Keratinocyte (primary cell): ENCODE measurements at regions not wholly inside any gene's neighbourhood (a gene's known extent, or its start where the extent isn't known, plus 50 kb on each side); places are given as distances from the start of the nearest gene placed in this dataset.

ENCODE experiments used
- DNase-seq: peaks from one replicate; pipeline ENCODE4 v3.0.0-alpha.2; 2011; ENCODE audit warnings: low read depth, missing footprints, low spot score
- FAIRE-seq: peaks from 2 replicates; lab custom pipeline; 2011; peaks lifted over from hg19 to GRCh38; lab: Jason Lieb, UNC
- H2AFZ ChIP-seq: 2 replicates; pipeline ENCODE4 v1.6.0; 2012; ENCODE audit warnings: low read length, control low read depth, inconsistent platforms; ENCODE audit not compliant: control insufficient read depth
- H3K27ac ChIP-seq: 2 replicates; pipeline ENCODE4 v1.5.1; 2011; ENCODE audit warnings: low read length; ENCODE audit not compliant: control insufficient read depth, insufficient read depth
- H3K27me3 ChIP-seq: 3 replicates; pipeline ENCODE4 v1.6.0; 2011; ENCODE audit warnings: low read length; ENCODE audit not compliant: control insufficient read depth, insufficient read depth; ENCODE audit errors: extremely low read depth
- H3K36me3 ChIP-seq, 2 experiments: 2 replicates in 1 of 2; 3 replicates in 1 of 2; pipeline ENCODE4 v1.5.1; 2011; ENCODE audit warnings: low read length in 2 of 2, mild to moderate bottlenecking in 1 of 2; ENCODE audit not compliant: control insufficient read depth in 2 of 2, insufficient read depth in 2 of 2; ENCODE audit errors: extremely low read depth in 1 of 2
- H3K4me1 ChIP-seq: 3 replicates; pipeline ENCODE4 v1.5.1; 2011; ENCODE audit warnings: low read length; ENCODE audit not compliant: control insufficient read depth, insufficient read depth; ENCODE audit errors: extremely low read depth
- H3K4me2 ChIP-seq: 3 replicates; pipeline ENCODE4 v1.6.0; 2011; ENCODE audit warnings: low read depth, low read length; ENCODE audit not compliant: control insufficient read depth, insufficient read depth; ENCODE audit errors: extremely low read depth
- H3K4me3 ChIP-seq, 3 experiments: fragments of 200-600 bp in 1 of 3; sonication (generic) in 1 of 3; 2 replicates in 2 of 3; 3 replicates in 1 of 3; pipeline ENCODE4 v1.5.1; 2011 to 2016; ENCODE audit warnings: low read length in 3 of 3, mild to moderate bottlenecking in 3 of 3, control low read depth in 2 of 3, inconsistent platforms in 1 of 3, low read depth in 1 of 3, mixed read lengths in 1 of 3, mixed run types in 1 of 3, moderate library complexity in 1 of 3; ENCODE audit not compliant: control insufficient read depth in 2 of 3, insufficient read depth in 2 of 3; ENCODE audit errors: extremely low read depth in 1 of 3
- H3K79me2 ChIP-seq: 2 replicates; pipeline ENCODE4 v1.6.0; 2012; ENCODE audit warnings: low read length; ENCODE audit not compliant: control insufficient read depth, insufficient read depth
- H3K9ac ChIP-seq: 3 replicates; pipeline ENCODE4 v1.6.0; 2011; ENCODE audit warnings: low read length; ENCODE audit not compliant: control insufficient read depth, insufficient read depth; ENCODE audit errors: extremely low read depth
- H3K9me1 ChIP-seq: 3 replicates; pipeline ENCODE4 v1.6.0; 2011; ENCODE audit warnings: low read length; ENCODE audit not compliant: control insufficient read depth, insufficient read depth; ENCODE audit errors: extremely low read depth
- H3K9me3 ChIP-seq: 2 replicates; pipeline ENCODE4 v1.5.1; 2012; ENCODE audit warnings: low read depth, low read length; ENCODE audit not compliant: control insufficient read depth
- H4K20me1 ChIP-seq: 3 replicates; pipeline ENCODE4 v1.6.0; 2011; ENCODE audit warnings: low read length; ENCODE audit not compliant: control insufficient read depth, insufficient read depth; ENCODE audit errors: extremely low read depth
- CTCF ChIP-seq, 3 experiments: IDR thresholded peaks in 1 of 3; conservative IDR thresholded peaks in 1 of 3; optimal IDR thresholded peaks in 1 of 3; 2 replicates in 2 of 3; 3 replicates in 1 of 3; pipeline versions ENCODE3 to v1.5.1; 2011; ENCODE audit warnings: low read length in 3 of 3, mild to moderate bottlenecking in 3 of 3, moderate library complexity in 2 of 3, control low read depth in 1 of 3, inconsistent platforms in 1 of 3; ENCODE audit not compliant: insufficient read depth in 2 of 3; ENCODE audit errors: extremely low read depth in 1 of 3
- EZH2 ChIP-seq: IDR thresholded peaks from one replicate; pipeline ENCODE4 v1.6.1; 2012; ENCODE audit warnings: inconsistent platforms, mild to moderate bottlenecking, low read length, moderate library complexity
- dilution Hi-C: fragments of 300-500 bp; cut with MboI; formaldehyde crosslinking; loops from one replicate; pipeline ENCODE4 v1.7.0; 2020; ENCODE audit warnings: low sequenced_read_pairs; ENCODE audit not compliant: extremely low pct_ligation_motif_present

- H2AFZ ChIP-seq, result no peak overlapping the region
- H3K4me1 ChIP-seq, result no peaks in the 10 kb centered on the region
- H3K9me3 ChIP-seq, result no peaks in the 10 kb centered on the region
- DNase-seq (no peak), FAIRE-seq (no peak)
- no peaks in the 10 kb centered on the region for H3K9me1 ChIP-seq
- no peak for TF ChIP-seq EZH2
- no peak overlapping the region for H3K9ac ChIP-seq
- no peak overlapping the region for H3K27ac ChIP-seq
- no peak overlapping the region for H3K4me2 ChIP-seq
- dilution Hi-C loops, result no loop called here
- no peaks in the 10 kb centered on the region for H4K20me1 ChIP-seq
- H3K27me3 ChIP-seq, result no peaks in the 10 kb centered on the region
- no peaks in the 10 kb centered on the region for H3K79me2 ChIP-seq
- H3K4me3 ChIP-seq, result no peak overlapping the region
- no peaks in the 10 kb centered on the region for H3K36me3 ChIP-seq
Observed at GRCh38 chr3:107124885-107125284, 252.4 kb upstream of the CCDC54 start.

- DNase-seq (no peak), FAIRE-seq (no peak)
- Histone ChIP-seq H3K9me1 (no peaks in the 10 kb centered on the region), H3K79me2 (no peaks in the 10 kb centered on the region), H2AFZ (no peak overlapping the region), H3K9me3 (no peaks in the 10 kb centered on the region), H4K20me1 (no peaks in the 10 kb centered on the region), H3K27me3 (no peaks in the 10 kb centered on the region), H3K27ac (no peak overlapping the region), H3K9ac (no peak overlapping the region), H3K4me1 (no peaks in the 10 kb centered on the region), H3K4me2 (no peak overlapping the region), H3K4me3 (no peak overlapping the region), H3K36me3 (no peaks in the 10 kb centered on the region)
- TF ChIP-seq EZH2 (no peak), CTCF (optimal IDR thresholded peaks at IDR 0.05 in 1 of 3, IDR thresholded peaks at IDR 0.05 in 1 of 3, conservative IDR thresholded peaks at IDR 0.05 in 1 of 3; ENCODE audit: extremely low read depth in 1 of 3, insufficient read depth in 2 of 3, low read length in 3 of 3) (no peak)
- dilution Hi-C loops, result no loop called here
Observed at GRCh38 chr3:107128946-107129345, 248.3 kb upstream of the CCDC54 start.

- Histone ChIP-seq H3K9me3 (no peaks in the 10 kb centered on the region), H2AFZ (no peak overlapping the region), H3K79me2 (no peaks in the 10 kb centered on the region), H4K20me1 (no peaks in the 10 kb centered on the region), H3K36me3 (no peaks in the 10 kb centered on the region), H3K4me1 (no peaks in the 10 kb centered on the region), H3K27me3 (no peaks in the 10 kb centered on the region), H3K9me1 (no peaks in the 10 kb centered on the region), H3K4me2 (no peak overlapping the region), H3K27ac (no peak overlapping the region), H3K9ac (no peak overlapping the region), H3K4me3 (no peak overlapping the region)
- TF ChIP-seq CTCF (optimal IDR thresholded peaks at IDR 0.05 in 1 of 3, IDR thresholded peaks at IDR 0.05 in 1 of 3, conservative IDR thresholded peaks at IDR 0.05 in 1 of 3; ENCODE audit: extremely low read depth in 1 of 3, insufficient read depth in 2 of 3, low read length in 3 of 3) (no peak), EZH2 (no peak)
- dilution Hi-C loops, result no loop called here
- FAIRE-seq (no peak), DNase-seq (no peak)
Observed at GRCh38 chr3:107130089-107130700, 247.0 kb upstream of the CCDC54 start.
